HG02840 (cell line): ENCODE measurements at regions not wholly inside any gene's neighbourhood (a gene's known extent, or its start where the extent isn't known, plus 50 kb on each side); places are given as distances from the start of the nearest gene placed in this dataset.

ENCODE experiments used
- ATAC-seq: cut with Tn5 transposase; IDR thresholded peaks from one replicate; pipeline ENCODE4 v1.9.1; 2021; ENCODE audit warnings: mild to moderate bottlenecking, moderate library complexity, moderate number of reproducible peaks; ENCODE audit not compliant: unreplicated experiment, low FRiP score

DNA sequence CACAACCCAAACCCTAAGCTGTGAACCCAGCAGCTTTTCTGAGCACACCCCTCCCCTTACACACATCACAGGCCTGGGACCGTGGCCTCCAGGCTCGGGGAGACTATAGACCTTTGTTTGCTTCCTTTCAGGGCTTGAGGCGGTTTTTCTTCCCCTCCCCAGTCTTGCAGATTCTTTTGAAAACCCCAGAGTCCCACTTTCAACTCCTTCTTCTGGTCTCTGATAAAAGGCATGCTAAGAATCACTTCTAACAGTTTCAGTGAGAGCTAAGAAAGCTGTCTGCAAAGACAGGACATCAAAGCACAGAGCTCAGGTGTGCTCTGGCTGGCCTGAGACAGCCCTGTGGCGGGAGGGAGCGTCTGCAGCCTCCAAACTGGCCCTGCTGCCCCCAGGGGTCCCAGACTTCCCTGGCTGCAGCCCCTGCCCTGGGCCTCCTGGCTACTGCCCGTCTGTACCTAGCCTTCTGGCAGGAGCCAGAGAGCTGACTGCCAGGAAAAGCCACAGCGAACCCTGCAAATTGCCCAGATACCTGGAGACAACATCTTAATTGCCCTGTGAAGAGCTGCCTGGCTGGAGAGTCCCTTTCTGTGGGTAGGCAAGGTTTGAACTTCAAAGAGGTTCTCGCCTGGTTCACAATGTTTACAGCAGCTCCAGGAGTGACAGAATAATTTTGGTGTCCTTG is 138.9 kb downstream of the GADD45G start:
- peak; percentile 29 for ATAC-seq

GRCh38 chr9:89744255-89744648 is 139.4 kb downstream of the GADD45G start:
- no peak for ATAC-seq

DNA sequence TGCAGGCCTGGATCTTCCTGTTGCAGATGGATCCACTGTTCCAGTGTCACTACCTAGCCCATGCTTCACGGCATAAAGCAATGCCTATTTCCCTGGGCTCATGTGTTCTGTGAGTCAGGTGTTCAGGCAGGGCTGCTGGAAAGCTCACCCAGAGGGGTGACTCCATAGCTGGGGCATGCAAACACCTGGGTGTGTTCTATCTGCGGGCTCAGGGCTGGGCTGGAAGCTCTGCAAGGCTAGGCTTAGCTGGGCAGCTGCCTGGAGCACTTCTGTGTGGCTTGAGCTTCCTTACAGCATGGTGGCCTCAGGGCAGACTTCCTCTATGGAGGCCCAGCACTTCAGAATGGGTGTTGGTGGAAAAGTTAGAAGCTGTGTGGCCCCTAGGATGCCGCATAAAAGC is 139.9 kb downstream of the GADD45G start:
- no peak for ATAC-seq

GRCh38 chr9:89745601-89746376 is 141.0 kb downstream of the GADD45G start:
- ATAC-seq: no peak

DNA sequence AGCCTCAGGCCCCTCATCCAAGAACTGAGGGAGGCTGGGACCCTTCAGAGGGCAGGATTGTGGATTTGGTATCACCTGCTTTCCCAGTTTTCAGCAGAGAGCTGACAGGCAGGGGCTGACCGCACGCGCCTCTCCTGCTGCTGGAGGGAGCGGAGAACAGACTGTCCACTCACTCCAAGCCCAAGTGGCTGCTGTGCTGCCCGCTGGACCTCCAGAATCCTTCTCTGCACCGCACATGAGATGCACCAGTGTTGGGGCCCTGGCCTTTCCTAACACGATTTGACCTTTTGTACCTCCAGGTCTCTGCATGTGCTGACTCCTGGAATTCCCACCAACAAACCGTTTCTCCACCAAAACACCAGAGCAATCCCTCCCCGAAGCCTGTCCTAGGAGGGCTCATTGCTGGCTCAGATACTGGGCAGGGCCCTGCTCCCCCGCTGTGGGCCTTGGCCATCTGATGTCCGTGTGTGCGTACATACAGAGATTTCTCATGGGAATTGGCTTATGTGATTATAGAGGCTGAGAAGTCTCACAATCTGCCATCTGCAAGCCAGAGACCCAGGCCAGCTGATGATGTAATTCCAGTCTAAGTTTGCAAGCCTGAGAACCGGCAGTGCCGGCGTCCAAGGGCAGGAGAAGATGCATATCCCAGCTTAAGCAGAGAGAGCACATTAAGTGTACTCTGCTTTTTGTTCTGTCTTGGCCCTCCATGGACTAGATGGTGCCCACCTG is 141.7 kb downstream of the GADD45G start:
- no peak for ATAC-seq

GRCh38 chr9:89747596-89747995 is 142.8 kb downstream of the GADD45G start:
- ATAC-seq: no peak

DNA sequence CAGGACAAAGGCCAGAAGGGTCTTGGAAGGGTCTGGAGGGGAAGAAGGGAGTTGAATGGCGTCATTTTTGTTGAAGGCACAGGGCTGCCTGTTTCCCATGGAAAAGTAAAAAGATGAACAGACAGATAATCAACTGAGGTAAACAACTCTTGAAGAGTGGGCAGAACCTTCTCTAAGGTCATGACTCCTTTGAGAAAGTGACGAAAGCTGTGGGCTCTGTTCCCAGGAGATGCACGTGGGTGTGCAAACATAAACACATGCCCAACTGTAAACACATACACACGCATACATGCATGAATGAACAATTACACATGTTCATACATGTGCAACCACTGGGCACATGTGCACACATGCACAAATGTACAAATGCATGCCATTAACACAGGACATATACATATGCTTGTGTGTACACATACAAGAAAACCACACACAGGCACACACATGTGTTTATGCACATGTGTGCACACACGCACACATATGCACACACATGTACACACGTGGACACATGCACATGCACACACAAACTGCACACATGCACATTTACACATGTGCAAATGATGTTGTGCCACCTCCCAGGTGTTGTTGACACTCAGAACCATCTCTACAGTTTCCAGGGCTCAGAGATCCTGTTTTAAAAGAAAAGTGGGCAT is 143.3 kb downstream of the GADD45G start:
- ATAC-seq: no peak

- no peak for ATAC-seq
These were observed 144.2 kb downstream of the GADD45G start for GRCh38 chr9:89748831-89749499.

DNA sequence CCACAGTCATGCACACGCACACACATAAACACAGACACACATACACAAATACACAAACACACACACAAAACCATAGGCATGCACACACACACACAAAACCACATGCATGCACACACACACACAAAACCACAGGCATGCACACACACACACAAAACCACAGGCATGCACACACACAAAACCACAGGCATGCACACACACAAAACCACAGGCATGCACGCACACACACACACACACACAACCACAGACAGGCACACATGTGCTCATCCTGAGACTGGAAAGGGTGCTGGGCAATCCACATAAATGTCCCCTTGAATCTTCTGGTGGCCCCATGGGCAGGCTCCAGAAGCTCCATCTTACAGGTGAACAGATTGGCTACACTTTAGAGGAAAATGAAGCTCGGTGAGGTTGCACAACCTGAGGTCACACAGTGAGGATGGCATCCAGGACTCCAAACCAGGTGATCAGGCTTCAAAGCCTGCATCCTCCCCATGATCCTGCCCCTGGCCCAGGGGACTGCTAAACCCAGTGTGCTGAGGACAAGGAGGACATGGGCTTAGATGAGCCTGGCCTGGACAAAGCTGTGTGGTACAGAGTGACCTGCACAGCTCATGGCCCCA is 144.8 kb downstream of the GADD45G start:
- ATAC-seq: no peak

DNA sequence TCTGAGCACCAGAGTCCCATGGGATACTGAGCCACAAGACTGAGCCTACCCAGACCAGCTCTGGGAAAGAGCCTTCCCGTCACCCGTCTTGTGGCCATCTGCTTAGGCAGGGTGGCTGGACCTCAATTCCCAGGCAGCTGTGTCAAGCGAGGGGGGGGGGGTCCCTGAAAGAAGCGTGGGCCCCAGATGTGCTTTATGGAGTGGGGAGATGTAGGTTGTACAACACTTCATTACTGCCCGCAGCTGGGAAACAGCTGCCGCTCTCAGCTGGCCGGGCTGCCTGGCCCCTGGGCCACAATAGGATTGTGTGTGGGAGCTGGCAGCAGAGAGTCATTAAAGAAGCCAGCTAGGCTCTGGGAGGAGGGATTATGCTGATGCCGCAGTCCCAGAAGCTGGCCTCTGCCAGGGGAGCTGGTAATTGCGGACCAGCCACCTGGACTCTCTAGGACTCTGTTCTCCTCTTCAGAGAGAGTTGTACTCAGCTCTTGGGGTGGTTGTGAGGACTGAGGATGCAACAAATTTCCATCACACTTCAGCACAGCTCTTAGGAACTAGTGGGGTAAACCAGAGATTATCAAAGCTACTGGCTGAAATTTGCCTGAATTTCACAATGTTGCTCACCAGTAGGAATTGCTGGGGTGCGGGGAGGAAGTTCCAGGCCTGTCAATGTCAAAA is 145.4 kb downstream of the GADD45G start:
- ATAC-seq: no peak

GRCh38 chr9:89751079-89751825 is 146.4 kb downstream of the GADD45G start:
- no peak for ATAC-seq

DNA sequence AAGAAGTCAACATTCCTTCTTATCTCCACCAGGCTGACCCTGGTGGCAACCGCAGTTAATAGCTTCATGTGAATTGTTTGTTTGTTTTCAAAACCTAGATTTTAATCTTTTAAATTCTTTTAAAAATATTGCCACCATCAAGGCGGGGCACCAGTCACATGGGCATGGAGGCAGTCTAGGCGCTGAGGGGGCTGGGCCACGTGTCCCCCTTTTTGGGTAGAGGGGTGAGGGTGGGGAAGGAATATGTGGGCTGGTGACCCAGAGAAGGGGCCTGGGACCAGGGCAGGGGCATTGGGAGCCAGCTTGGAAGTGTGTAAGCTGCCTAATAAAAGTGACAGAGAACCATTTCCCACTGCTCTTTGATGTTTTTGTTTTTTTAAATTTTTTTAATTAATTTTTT is 147.3 kb downstream of the GADD45G start:
- no peak for ATAC-seq

- no peak for ATAC-seq
These were observed 148.8 kb downstream of the GADD45G start for GRCh38 chr9:89753472-89754055.

DNA sequence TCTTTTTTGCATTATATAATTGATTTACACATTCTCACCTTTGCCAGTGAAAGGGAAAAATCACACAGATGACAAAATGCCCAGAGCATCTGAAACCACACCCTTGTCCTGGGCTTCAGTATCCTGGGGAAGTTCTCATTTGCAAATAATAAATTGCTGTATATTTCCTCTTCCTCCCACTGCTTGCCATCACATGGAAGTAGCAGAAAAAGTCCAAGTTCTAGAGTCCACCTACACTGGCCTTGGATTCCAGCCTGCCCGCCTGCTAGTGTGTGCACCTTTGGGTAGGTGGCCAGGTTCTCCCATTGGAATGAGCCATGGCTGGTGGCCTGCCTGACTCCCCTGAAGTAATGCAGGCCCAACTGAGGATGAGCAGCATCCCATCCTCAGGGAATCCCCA is 149.4 kb downstream of the GADD45G start:
- ATAC-seq: no peak

DNA sequence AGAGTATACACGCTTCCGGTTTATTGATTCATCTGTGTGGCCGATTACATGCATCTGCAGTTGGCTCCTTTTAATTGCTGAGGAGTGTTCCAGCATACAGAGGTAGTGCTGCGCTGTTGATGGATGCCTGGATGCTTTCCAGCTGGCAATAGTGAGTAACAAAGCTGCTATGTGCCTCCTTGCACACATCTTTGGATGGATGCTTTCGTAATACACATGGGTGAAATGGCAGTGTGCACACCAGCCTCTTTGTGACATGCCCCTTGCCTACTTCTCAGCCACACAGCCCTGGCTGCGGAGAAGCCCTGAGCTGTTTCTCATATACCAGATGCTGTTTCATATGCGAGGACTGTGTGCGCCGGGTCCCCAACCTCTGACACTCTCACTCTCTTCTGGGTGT is 151.0 kb downstream of the GADD45G start:
- no peak for ATAC-seq

DNA sequence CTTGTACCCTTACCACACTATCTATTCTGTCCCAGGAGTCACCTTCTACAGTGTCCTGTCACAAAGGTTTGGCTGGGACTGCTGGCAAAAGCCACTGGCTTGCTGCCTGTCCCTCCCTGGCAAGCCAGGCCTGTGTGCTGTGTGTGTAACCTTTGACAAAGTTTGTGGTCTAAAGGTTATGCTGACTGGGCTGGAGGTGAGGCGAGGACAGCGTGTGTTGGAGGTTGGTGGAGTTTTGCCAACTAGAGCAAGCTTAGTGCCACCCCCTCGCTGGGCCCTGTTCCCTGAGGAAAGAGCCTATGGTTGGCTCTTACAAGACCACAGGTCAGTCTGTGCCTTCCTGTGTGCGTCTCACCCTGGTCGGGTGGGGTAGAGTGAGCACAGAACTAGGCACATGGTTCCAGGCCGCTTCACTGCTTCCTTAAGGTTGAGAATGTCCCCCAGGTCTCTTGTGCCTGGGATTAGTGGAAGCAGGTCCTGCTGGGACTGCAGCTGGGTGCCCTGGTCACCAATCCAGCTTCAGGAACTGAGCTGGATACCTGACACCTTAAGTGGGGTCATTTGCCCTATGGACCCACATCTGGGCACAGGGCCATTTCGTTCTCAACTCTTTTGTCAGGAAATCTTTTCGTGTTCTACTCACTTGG is 152.2 kb downstream of the GADD45G start:
- no peak for ATAC-seq

GRCh38 chr9:89757776-89758528 is 153.1 kb downstream of the GADD45G start:
- ATAC-seq: no peak
